ENCODE measurements at regions not wholly inside any gene's neighbourhood (a gene's known extent, or its start where the extent isn't known, plus 50 kb on each side); places are given as distances from the start of the nearest gene placed in this dataset.

- no peak for DNase-seq (ENCODE audit: low read depth)
These were observed 235.0 kb upstream of the HNMT start for GRCh38 chr2:137729305-137729704.

GRCh38 chr2:137737559-137737958 lies 226.7 kb upstream of the HNMT start:
- DNase-seq (ENCODE audit: low read depth): no peak

DNA sequence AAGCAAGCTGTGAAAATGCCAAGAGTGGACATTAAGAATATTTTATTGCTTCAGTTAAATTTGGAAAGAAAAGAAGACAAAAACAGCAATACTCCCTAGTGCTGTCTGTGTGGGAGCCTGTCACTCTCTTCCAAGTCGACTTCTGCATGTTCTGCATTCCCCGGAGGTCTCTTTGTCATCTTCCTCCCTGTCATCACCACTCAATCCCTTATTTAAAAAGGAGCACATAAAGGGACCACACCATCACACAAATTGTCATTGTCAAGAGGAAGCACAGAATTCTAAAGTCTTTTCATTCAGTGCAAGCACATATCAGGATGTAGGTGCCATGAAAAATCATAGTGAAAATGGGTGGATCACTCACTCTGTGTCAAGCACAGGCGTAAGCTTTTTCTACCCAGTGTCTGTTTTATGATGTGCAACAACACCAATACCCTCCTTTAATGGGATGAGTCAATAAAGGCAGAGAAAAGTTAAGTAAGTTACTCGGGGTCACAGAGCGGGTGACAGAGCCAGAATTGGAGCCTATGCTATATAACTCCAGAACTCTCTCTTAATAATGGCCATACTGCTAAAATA lies 222.4 kb upstream of the HNMT start:
- DNase-seq (ENCODE audit: low read depth): no peak

GRCh38 chr2:137747509-137747908 lies 216.8 kb upstream of the HNMT start:
- no peak for DNase-seq (ENCODE audit: low read depth)

GRCh38 chr2:137748533-137748932 lies 215.7 kb upstream of the HNMT start:
- no peak for DNase-seq (ENCODE audit: low read depth)

DNA sequence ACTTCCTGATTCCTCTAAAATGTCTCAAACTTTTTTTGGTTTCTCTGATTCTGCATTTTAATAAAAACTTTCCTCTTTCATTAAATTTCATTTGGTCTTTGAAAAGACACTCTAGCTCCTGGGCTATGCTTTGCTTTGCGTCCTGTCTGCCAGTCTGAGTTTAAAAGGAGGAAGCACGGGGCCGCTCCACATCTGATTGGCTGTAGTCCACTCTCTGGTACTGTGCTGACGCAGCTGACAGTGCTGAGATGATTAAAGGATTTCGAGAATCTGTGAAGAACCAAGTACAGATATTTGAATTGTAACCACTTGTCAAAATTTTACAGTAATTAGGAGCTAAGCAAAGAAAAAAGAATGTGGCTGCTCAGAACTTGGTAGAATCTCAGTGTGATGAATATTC lies 199.6 kb upstream of the HNMT start:
- no peak for DNase-seq (ENCODE audit: low read depth)

DNA sequence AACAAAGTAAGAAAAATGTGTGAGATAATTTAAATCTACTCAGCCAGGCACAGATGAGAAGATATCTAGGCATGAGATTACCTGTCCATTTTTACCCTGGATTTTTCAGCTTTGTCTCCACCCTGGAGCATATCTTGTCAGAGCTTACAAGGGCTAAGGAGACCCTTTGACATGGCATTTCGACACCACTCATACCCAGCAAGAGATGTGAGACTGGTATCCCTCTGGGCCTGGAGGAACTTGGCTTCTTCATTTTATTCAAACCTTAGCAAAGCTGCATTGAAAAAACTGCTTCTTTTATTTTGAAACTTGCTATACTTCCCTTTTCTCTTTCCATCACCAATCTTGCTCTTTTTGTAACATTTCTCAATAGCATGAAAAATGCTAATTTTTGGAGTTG lies 194.9 kb upstream of the HNMT start:
- DNase-seq (ENCODE audit: low read depth): no peak

GRCh38 chr2:137770166-137770565 lies 194.1 kb upstream of the HNMT start:
- no peak for DNase-seq (ENCODE audit: low read depth)

GRCh38 chr2:137771064-137771463 lies 193.2 kb upstream of the HNMT start:
- DNase-seq (ENCODE audit: low read depth): no peak

GRCh38 chr2:137772451-137772850 lies 191.8 kb upstream of the HNMT start:
- DNase-seq (ENCODE audit: low read depth): no peak

DNA sequence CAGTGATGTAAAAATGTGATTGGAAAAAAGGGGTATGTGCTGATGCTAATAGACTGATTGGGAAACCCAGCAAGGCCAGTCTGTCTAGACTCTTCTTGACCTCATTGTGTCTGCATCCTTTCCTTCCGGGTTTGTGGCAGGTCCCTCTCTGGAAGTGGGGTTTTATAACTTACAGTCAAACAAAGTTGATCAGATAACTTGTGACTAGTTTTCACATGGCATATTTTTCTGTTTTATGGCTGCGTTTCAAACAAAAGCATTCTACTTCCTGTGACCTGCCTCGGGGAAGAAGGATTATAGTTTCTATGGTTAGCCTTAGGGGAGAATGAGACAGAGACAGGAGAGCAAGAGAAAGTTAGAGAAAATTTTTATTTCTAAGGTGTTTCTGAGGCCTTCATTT lies 188.7 kb upstream of the HNMT start:
- DNase-seq (ENCODE audit: low read depth): no peak

- DNase-seq (ENCODE audit: low read depth): no peak
These were observed 187.6 kb upstream of the HNMT start for GRCh38 chr2:137776697-137777096.

DNA sequence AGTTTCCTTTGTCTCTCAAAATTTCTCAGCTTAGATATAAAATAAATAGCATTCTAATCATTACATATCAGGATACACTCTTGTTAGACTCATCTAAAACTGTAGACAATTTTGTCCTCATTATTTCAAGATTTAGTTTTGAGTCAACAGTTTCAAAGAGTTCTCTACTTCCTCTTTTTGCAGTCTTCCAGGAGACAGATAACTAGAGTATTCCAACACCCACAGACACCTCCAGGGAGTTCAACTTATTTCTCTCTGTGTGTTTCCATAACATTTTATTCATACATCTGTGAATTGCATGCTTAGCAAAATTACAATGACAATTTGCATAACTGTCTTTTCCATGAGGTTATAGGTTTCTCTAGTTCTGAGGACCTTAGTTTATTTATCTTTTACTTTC lies 166.6 kb upstream of the HNMT start:
- no peak for DNase-seq (ENCODE audit: low read depth)

DNA sequence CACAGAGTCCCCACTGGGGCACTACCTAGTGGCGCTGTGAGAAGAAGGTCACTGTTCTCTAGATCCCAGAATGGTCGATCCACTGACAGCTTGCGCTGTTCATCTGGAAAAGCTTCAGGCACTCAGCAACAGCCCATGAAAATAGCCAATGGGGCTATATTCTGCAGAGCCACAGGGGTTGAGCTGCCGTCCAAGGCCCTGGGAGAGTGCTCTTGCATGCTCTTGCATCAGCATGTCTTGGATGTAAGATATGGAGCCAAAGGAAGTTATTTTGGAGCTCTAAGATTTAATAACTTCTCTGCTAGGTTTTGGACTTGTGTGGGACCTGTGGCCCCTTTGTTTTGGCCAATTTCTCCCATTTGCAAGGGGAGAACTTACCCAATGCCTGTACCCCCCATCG lies 164.7 kb upstream of the HNMT start:
- no peak for DNase-seq (ENCODE audit: low read depth)

DNA sequence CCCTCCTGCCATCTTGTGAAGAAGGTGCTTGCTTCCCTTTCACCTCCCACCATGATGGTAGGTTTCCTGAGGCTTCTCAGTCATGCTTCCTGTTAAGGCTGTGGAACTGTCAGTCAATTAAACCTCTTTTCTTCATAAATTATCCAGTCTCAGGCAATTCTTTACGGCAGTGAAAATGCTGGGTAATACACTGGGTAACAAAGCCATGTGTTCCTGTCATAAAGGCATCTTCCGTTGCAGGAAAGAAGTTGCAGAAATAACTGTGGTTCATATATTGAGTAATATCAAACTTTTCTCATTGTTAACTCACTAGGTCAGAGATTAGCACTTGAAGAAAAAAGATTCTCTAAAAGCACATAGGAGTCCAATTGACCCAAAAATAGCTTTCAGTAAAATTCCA lies 163.9 kb upstream of the HNMT start:
- no peak for DNase-seq (ENCODE audit: low read depth)

DNA sequence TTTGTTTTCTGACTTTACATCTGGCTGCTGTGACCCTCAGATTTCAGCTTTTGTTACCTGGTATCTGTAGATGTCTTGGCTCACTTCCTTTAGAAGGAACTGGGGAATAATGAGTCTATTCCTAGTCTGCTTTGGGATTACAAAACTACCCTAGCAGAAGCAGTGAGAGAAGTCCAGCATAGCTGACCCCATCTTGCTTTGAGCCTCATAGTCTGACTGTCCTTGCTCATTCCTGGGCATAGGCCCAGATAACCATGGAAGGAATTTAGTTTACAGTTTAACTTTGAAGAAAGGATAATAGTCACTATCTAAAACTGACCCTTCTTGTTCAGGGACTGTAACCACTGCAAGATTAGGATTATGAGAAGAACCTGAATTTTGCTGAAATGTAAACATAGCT lies 163.0 kb upstream of the HNMT start:
- DNase-seq (ENCODE audit: low read depth): no peak

- no peak for DNase-seq (ENCODE audit: low read depth)
These were observed 162.2 kb upstream of the HNMT start for GRCh38 chr2:137802038-137802437.

- DNase-seq (ENCODE audit: low read depth): no peak
These were observed 158.0 kb upstream of the HNMT start for GRCh38 chr2:137806068-137806805.

GRCh38 chr2:137809252-137809651 lies 155.0 kb upstream of the HNMT start:
- DNase-seq (ENCODE audit: low read depth): no peak

GRCh38 chr2:137809837-137810236 lies 154.4 kb upstream of the HNMT start:
- no peak for DNase-seq (ENCODE audit: low read depth)

DNA sequence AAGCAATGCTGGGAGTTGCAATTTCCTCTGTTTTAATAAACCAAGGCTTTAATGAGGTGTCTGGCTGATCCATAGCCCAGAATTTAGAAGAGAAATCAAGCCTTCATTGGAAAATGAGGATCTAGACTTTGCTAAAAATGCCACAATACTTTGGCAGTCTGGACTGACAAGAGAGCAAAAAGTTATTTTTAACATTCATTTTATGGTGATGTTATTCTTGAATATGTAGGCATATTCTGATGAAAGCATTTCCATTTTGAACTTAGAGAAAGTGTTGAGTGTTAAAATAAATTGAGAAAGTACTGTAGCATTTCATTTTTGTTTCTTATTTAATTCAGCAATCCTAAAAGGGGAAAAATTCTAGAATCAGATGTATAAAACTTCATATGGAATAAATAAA lies 151.8 kb upstream of the HNMT start:
- no peak for DNase-seq (ENCODE audit: low read depth)

GRCh38 chr2:137813176-137813575 lies 151.1 kb upstream of the HNMT start:
- no peak for DNase-seq (ENCODE audit: low read depth)

- DNase-seq (ENCODE audit: low read depth): no peak
These were observed 147.2 kb upstream of the HNMT start for GRCh38 chr2:137817058-137817457.

DNA sequence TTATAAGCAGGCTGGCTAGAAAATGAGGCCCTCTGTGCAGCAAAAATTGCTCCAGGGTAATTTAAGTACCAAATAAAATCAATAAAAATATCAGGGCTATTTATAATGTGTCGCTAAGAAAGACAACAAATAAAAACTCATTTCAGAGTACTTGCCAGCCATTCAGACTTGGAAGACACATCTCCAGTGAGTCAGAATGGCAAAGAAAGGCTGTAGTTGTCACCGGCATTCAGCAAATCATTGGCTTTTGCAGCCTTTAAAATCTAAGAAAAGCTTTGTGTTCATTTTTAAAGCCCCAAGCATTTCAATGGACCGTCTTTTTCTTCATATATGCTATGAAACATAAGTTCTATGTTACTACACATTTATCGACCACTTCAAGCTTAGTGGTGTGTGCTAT lies 141.1 kb upstream of the HNMT start:
- DNase-seq (ENCODE audit: low read depth): no peak
